ENCODE measurements at regions not wholly inside any gene's neighbourhood (a gene's known extent, or its start where the extent isn't known, plus 50 kb on each side); places are given as distances from the start of the nearest gene placed in this dataset.
"Not testable (repeated sequence)": the region's sequence is repeated elsewhere in the genome, so short reads cannot be mapped to it uniquely, and the experiment has no call there.

GRCh38 chr7:55699450-55699842, 127.1 kb upstream of the VOPP1 start:
- DNase-seq = not testable (repeated sequence)

GRCh38 chr7:55698607-55699449, 126.5 kb upstream of the VOPP1 start:
- not testable (repeated sequence) for DNase-seq

GRCh38 chr7:55695893-55696701, 123.8 kb upstream of the VOPP1 start:
- DNase-seq = not testable (repeated sequence)

- not testable (repeated sequence) for DNase-seq
Observed at GRCh38 chr7:55694484-55694883, 122.2 kb upstream of the VOPP1 start.

GRCh38 chr7:55688684-55689681, 116.7 kb upstream of the VOPP1 start:
- not testable (repeated sequence) for DNase-seq

GRCh38 chr7:55688261-55688660, 116.0 kb upstream of the VOPP1 start:
- not testable (repeated sequence) for DNase-seq

GRCh38 chr7:55687252-55687651, 115.0 kb upstream of the VOPP1 start:
- DNase-seq = not testable (repeated sequence)

- DNase-seq = not testable (repeated sequence)
Observed at GRCh38 chr7:55686771-55687170, 114.5 kb upstream of the VOPP1 start.

- DNase-seq = not testable (repeated sequence)
Observed at GRCh38 chr7:55683501-55683900, 111.2 kb upstream of the VOPP1 start.

- not testable (repeated sequence) for DNase-seq
Observed at GRCh38 chr7:55675589-55675988, 103.3 kb upstream of the VOPP1 start.

- DNase-seq = not testable (repeated sequence)
Observed at GRCh38 chr7:55673525-55673924, 101.2 kb upstream of the VOPP1 start.

- not testable (repeated sequence) for DNase-seq
Observed at GRCh38 chr7:55672084-55672483, 99.8 kb upstream of the VOPP1 start.

GRCh38 chr7:55657654-55658053, 85.4 kb upstream of the VOPP1 start:
- DNase-seq = no peak

- no peak for DNase-seq
Observed at GRCh38 chr7:55651057-55651456, 78.8 kb upstream of the VOPP1 start.

- DNase-seq = no peak
Observed at GRCh38 chr7:55649238-55649637, 76.9 kb upstream of the VOPP1 start.

- DNase-seq = no peak
Observed at GRCh38 chr7:55644567-55644966, 72.3 kb upstream of the VOPP1 start.

GRCh38 chr7:55642266-55642665, 70.0 kb upstream of the VOPP1 start:
- no peak for DNase-seq

- DNase-seq = peak; percentile 14
Observed at GRCh38 chr7:55641811-55642210, 69.5 kb upstream of the VOPP1 start.

- DNase-seq = peak; percentile 59
Observed at GRCh38 chr7:55641273-55641691, 69.0 kb upstream of the VOPP1 start.

- DNase-seq = no peak
Observed at GRCh38 chr7:55639640-55640039, 67.3 kb upstream of the VOPP1 start.

- no peak for DNase-seq
Observed at GRCh38 chr7:55629051-55629677, 56.9 kb upstream of the VOPP1 start.

GRCh38 chr7:55624813-55625212, 52.5 kb upstream of the VOPP1 start:
- no peak for DNase-seq

All from suppressor macrophage treated with lipopolysaccharide for 4 hours (primary cell).